HCT116 (cell line): ENCODE measurements at regions not wholly inside any gene's neighbourhood (a gene's known extent, or its start where the extent isn't known, plus 50 kb on each side); places are given as distances from the start of the nearest gene placed in this dataset.

Source experiments
- ATAC-seq: fragments of 200-7000 bp; cut with Tn5 transposase; 2 replicates; pipeline ENCODE4 v1.9.1; 2020; ENCODE audit warnings: mild to moderate bottlenecking, moderate library complexity
- BruUV-seq: library from RNA; stranded (reverse); fragments of 400-500 nt; replicated peaks from 2 replicates; lab custom pipeline; 2021; lab: Mats Ljungman, UMichigan
- CTCF ChIA-PET: fragments of 300-600 bp; sonication (Branson Sonifier 250); formaldehyde crosslinking; loops from one replicate; lab custom pipeline; 2021; ENCODE audit warnings: antibody characterized with exemption; lab: Charles Lee
- POLR2A ChIA-PET: fragments of 300-600, 350-600 bp; sonication (Branson Sonifier 250); formaldehyde crosslinking; loops from one replicate; lab custom pipeline; 2021; ENCODE audit warnings: antibody characterized with exemption; lab: Charles Lee
- RAD21 ChIA-PET, 2 experiments: fragments of 300-600 bp; sonication (Branson Sonifier 250); formaldehyde crosslinking; loops; one replicate each; lab custom pipeline; 2023; ENCODE audit warnings: low total read pairs in 2 of 2; ENCODE audit not compliant: uncharacterized antibody in 2 of 2, unreplicated experiment in 2 of 2, low non-redundant PET in 1 of 2; lab: Charles Lee
- DNase-seq: peaks from one replicate; pipeline ENCODE4 v3.0.0-alpha.2; 2010; ENCODE audit warnings: low read depth, low spot score
- H2AFZ ChIP-seq: fragments of 200-600 bp; shearing (Covaris generic), sonication (generic); 2 replicates; pipeline ENCODE4 v1.6.1; 2017; ENCODE audit warnings: low read depth, mixed run types, mixed read lengths, antibody characterized with exemption, low read length; ENCODE audit not compliant: poor library complexity, severe bottlenecking
- H3K27ac ChIP-seq: 2 replicates; pipeline ENCODE4 v1.5.1; 2012; ENCODE audit warnings: low read depth, low read length
- H3K27me3 ChIP-seq: fragments of 200-600 bp; sonication (generic); 2 replicates; pipeline ENCODE4 v1.6.1; 2016; ENCODE audit warnings: mixed run types, low read length, mixed read lengths; ENCODE audit not compliant: insufficient read depth
- H3K36me3 ChIP-seq, 2 experiments: fragments of 200-500 bp in 1 of 2; fragments of 200-600 bp in 1 of 2; sonication (Bioruptor generic) in 1 of 2; sonication (generic) in 1 of 2; 2 replicates each; pipeline versions ENCODE4 v1.5.1 to v1.6.1; 2014 to 2016; ENCODE audit warnings: low read length in 2 of 2, inconsistent platforms in 1 of 2, mixed read lengths in 1 of 2, mixed run types in 1 of 2; ENCODE audit not compliant: insufficient read depth in 2 of 2, control insufficient read depth in 1 of 2
- H3K4me1 ChIP-seq, 2 experiments: fragments of 200-600 bp in 1 of 2; sonication (generic) in 1 of 2; 2 replicates each; pipeline versions ENCODE4 v1.5.1 to v1.6.1; 2012 to 2017; ENCODE audit warnings: low read length in 2 of 2, inconsistent platforms in 1 of 2, mild to moderate bottlenecking in 1 of 2, mixed read lengths in 1 of 2, mixed run types in 1 of 2, moderate library complexity in 1 of 2; ENCODE audit not compliant: insufficient read depth in 2 of 2, control insufficient read depth in 1 of 2
- H3K4me2 ChIP-seq: fragments of 200-600 bp; sonication (generic); 2 replicates; pipeline ENCODE4 v1.6.1; 2017; ENCODE audit warnings: mixed run types, low read length, mixed read lengths
- H3K4me3 ChIP-seq, 2 experiments: fragments of 200-600 bp in 1 of 2; sonication (generic) in 1 of 2; replicated peaks in 1 of 2; 2 replicates each; pipeline ENCODE4 v1.5.1; 2011 to 2016; ENCODE audit warnings: low read length in 2 of 2, control low read depth in 1 of 2, low read depth in 1 of 2, mild to moderate bottlenecking in 1 of 2, mixed read lengths in 1 of 2, mixed run types in 1 of 2
- H3K79me2 ChIP-seq: fragments of 200-600 bp; sonication (generic); 2 replicates; pipeline ENCODE4 v1.6.1; 2017; ENCODE audit warnings: mild to moderate bottlenecking, mixed run types, low read length, moderate library complexity, mixed read lengths; ENCODE audit not compliant: insufficient read depth
- H3K9ac ChIP-seq: fragments of 200-600 bp; sonication (generic); 2 replicates; pipeline ENCODE4 v1.6.1; 2016; ENCODE audit warnings: low read length, mixed read lengths
- H3K9me2 ChIP-seq: fragments of 200-600 bp; sonication (generic), shearing (Covaris generic); 2 replicates; pipeline ENCODE4 v1.6.1; 2017; ENCODE audit warnings: mixed run types, mild to moderate bottlenecking, moderate library complexity; ENCODE audit not compliant: insufficient read depth
- H3K9me3 ChIP-seq, 2 experiments: fragments of 200-500 bp in 1 of 2; fragments of 200-600 bp in 1 of 2; sonication (Bioruptor generic) in 1 of 2; sonication (generic) in 1 of 2; 2 replicates each; pipeline ENCODE4 v1.6.1; 2014 to 2017; ENCODE audit warnings: low read length in 2 of 2, mixed read lengths in 2 of 2, inconsistent platforms in 1 of 2, low read depth in 1 of 2, mild to moderate bottlenecking in 1 of 2, mixed run types in 1 of 2, moderate library complexity in 1 of 2; ENCODE audit not compliant: control insufficient read depth in 1 of 2, insufficient read depth in 1 of 2
- H4K20me1 ChIP-seq: fragments of 200-600 bp; sonication (generic), shearing (Covaris generic); 2 replicates; pipeline ENCODE4 v1.6.1; 2017; ENCODE audit warnings: mixed run types, mild to moderate bottlenecking, moderate library complexity; ENCODE audit not compliant: insufficient read depth
- ATF3 ChIP-seq: IDR thresholded peaks from 2 replicates; pipeline ENCODE4 v1.6.1; 2012
- CBX3 ChIP-seq: IDR thresholded peaks from 2 replicates; pipeline ENCODE4 v1.6.1; 2012; ENCODE audit warnings: low read depth
- CEBPB ChIP-seq: IDR thresholded peaks from 2 replicates; pipeline ENCODE4 v1.6.1; 2012; ENCODE audit warnings: low read depth
- ELF1 ChIP-seq: IDR thresholded peaks from 2 replicates; pipeline ENCODE4 v1.6.1; 2012; ENCODE audit warnings: low read depth, borderline replicate concordance
- EZH2 ChIP-seq: fragments of 200-600 bp; sonication (generic); IDR thresholded peaks from 2 replicates; pipeline ENCODE4 v1.6.1; 2017; ENCODE audit warnings: antibody characterized with exemption, mixed run types
- EZH2phosphoT487 ChIP-seq: fragments of 200-600 bp; IDR thresholded peaks from 2 replicates; pipeline ENCODE4 v1.6.1; 2018; ENCODE audit warnings: antibody characterized with exemption, borderline replicate concordance
- FOSL1 ChIP-seq: IDR thresholded peaks from 2 replicates; pipeline ENCODE4 v1.6.1; 2012; ENCODE audit warnings: low read depth
- JUND ChIP-seq: IDR thresholded peaks from 2 replicates; pipeline ENCODE4 v1.6.1; 2012
- MAX ChIP-seq: IDR thresholded peaks from 2 replicates; pipeline ENCODE4 v1.6.1; 2012
- POLR2A ChIP-seq: IDR thresholded peaks from 2 replicates; pipeline ENCODE4 v1.7.0; 2011; ENCODE audit warnings: borderline replicate concordance; ENCODE audit not compliant: insufficient read depth, insufficient read length; ENCODE audit errors: extremely low read depth
- POLR2AphosphoS5 ChIP-seq: IDR thresholded peaks from 2 replicates; pipeline ENCODE4 v1.6.1; 2011; ENCODE audit warnings: mild to moderate bottlenecking, low read depth, low read length, moderate library complexity
- SIN3A ChIP-seq: IDR thresholded peaks from 2 replicates; pipeline ENCODE4 v1.6.1; 2012; ENCODE audit warnings: low read depth
- SP1 ChIP-seq: IDR thresholded peaks from 2 replicates; pipeline ENCODE4 v1.6.1; 2012; ENCODE audit warnings: low read depth
- YY1 ChIP-seq: IDR thresholded peaks from 2 replicates; pipeline ENCODE4 v1.6.1; 2011; ENCODE audit warnings: low read length, low read depth, moderate library complexity, mild to moderate bottlenecking; ENCODE audit not compliant: insufficient replicate concordance; ENCODE audit errors: extremely low read depth
- ZBTB33 ChIP-seq: IDR thresholded peaks from 2 replicates; pipeline ENCODE4 v1.6.1; 2011; ENCODE audit warnings: mild to moderate bottlenecking, low read length, moderate library complexity; ENCODE audit not compliant: insufficient replicate concordance; ENCODE audit errors: extremely low read depth
- ZFX ChIP-seq: fragments of 450-650 bp; IDR thresholded peaks from 2 replicates; pipeline ENCODE4 v1.6.1; 2017
- ZNF274 ChIP-seq: fragments of 200-500 bp; sonication (Bioruptor generic); IDR thresholded peaks from 2 replicates; pipeline ENCODE4 v1.6.1; 2014; ENCODE audit warnings: mild to moderate bottlenecking, low read depth, low read length, inconsistent platforms
- intact Hi-C: fragments of 100-400 bp; cut with micrococcal nuclease; formaldehyde crosslinking; loops from 2 replicates; pipeline ENCODE4 v1.10.0; 2022

- intact Hi-C loops = no loop called here
- Histone ChIP-seq H3K4me2 (no peak overlapping the region), H3K4me3 (no peak overlapping the region), H3K9ac (no peak overlapping the region), H3K9me2 (no peaks in the 10 kb centered on the region), H3K36me3 (no peaks in the 10 kb centered on the region), H3K79me2 (no peaks in the 10 kb centered on the region), H3K27ac (no peak overlapping the region), H4K20me1 (no peaks in the 10 kb centered on the region)
- no peak for ATAC-seq
- DNase-seq = no peak
- TF ChIP-seq FOSL1 (no peak), POLR2A (no peak), EZH2 (no peak), JUND (no peak), EZH2phosphoT487 (no peak), ZBTB33 (no peak)
- TF ChIP-seq, all 23 proteins: peak for 0
- no TSS peak for BruUV-seq
- ChIA-PET POLR2A (no interaction called here), CTCF (no interaction called here), RAD21 (no interaction called here)
- Histone ChIP-seq H3K9me3 (no peaks in the 10 kb centered on the region), H2AFZ (no peak overlapping the region), H3K27me3 (no peaks in the 10 kb centered on the region), H3K4me1 (no peaks in the 10 kb centered on the region)
These were observed 249.4 kb downstream of the CRPPA start for GRCh38 chr7:16171928-16172327.

- ATAC-seq (no peak), DNase-seq (no peak)
- Histone ChIP-seq H3K4me1 (peaks cover 0 to 6% of the 10 kb centered on the region in 2 experiments; a peak in 1 of 4 replicates), H3K9me2 (no peaks in the 10 kb centered on the region), H3K79me2 (no peaks in the 10 kb centered on the region), H3K4me3 (no peak overlapping the region), H3K9ac (no peak overlapping the region), H4K20me1 (no peaks in the 10 kb centered on the region), H3K27ac (no peak overlapping the region), H3K36me3 (no peaks in the 10 kb centered on the region), H3K27me3 (no peaks in the 10 kb centered on the region), H2AFZ (no peak overlapping the region), H3K9me3 (no peaks in the 10 kb centered on the region), H3K4me2 (no peak overlapping the region)
- RAD21 ChIA-PET = no interaction called here
- CTCF ChIA-PET = no interaction called here
- no TSS peak for BruUV-seq
- intact Hi-C loops = no loop called here
- POLR2A ChIA-PET = no interaction called here
- TF ChIP-seq ZFX (no peak), ATF3 (no peak), MAX (no peak), ZNF274 (no peak), POLR2AphosphoS5 (no peak), SP1 (no peak), YY1 (no peak), ZBTB33 (no peak), ELF1 (no peak), SIN3A (no peak), CBX3 (no peak), CEBPB (no peak), JUND (no peak)
These were observed 250.7 kb downstream of the CRPPA start for GRCh38 chr7:16170671-16171070.
